ENCODE measurements at regions not wholly inside any gene's neighbourhood (a gene's known extent, or its start where the extent isn't known, plus 50 kb on each side); places are given as distances from the start of the nearest gene placed in this dataset.
"Not testable (repeated sequence)": the region's sequence is repeated elsewhere in the genome, so short reads cannot be mapped to it uniquely, and the experiment has no call there.

DNA sequence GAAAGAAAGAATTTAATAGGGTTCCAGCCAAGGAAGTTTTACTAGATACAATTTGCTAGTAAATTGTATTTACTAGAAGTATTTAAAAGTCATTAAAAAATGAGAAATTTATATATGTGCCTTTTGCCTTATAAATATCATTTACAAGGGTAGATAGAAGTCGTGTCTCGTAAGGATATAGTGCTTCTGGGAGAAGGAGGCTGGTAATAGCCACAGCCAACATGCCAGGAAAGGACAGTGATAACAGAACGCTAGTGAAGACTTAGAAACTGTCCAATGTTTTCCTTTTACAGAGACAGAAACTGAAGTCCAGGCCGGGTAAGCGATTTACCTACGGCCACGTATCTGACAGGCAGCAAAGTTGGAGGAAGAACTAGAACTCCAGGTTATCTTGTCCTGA lies 113.5 kb upstream of the LRRN1 start:
- DNase-seq: no peak

GRCh38 chr3:3683261-3683660 lies 116.0 kb upstream of the LRRN1 start:
- DNase-seq: no peak

GRCh38 chr3:3675801-3676200 lies 123.4 kb upstream of the LRRN1 start:
- no peak for DNase-seq

- no peak for DNase-seq
Observed at GRCh38 chr3:3675186-3675585, 124.0 kb upstream of the LRRN1 start.

GRCh38 chr3:3666664-3667063 lies 132.6 kb upstream of the LRRN1 start:
- no peak for DNase-seq

GRCh38 chr3:3665961-3666640 lies 133.1 kb upstream of the LRRN1 start:
- DNase-seq: no peak

GRCh38 chr3:3665546-3665945 lies 133.7 kb upstream of the LRRN1 start:
- DNase-seq: no peak

DNA sequence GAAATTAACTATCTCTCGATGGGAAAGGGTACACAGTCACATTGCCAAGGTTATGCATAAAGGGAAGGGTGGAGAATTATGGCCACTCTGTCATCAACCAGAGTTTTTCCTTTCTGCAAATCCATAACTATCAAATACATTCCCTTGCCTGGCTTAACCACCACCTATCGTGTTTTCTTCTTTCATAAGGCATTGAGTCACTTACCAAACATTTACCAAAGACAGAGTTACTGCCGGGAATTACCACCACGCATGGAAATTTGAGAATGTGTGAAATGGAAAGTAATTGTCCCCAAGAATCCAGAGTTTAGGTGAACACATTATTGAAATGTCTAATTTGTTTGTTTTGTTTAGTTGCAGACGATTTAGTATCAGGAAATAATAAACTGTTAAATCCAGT lies 134.3 kb upstream of the LRRN1 start:
- no peak for DNase-seq

- no peak for DNase-seq
Observed at GRCh38 chr3:3662610-3663009, 136.6 kb upstream of the LRRN1 start.

GRCh38 chr3:3654916-3655315 lies 144.3 kb upstream of the LRRN1 start:
- no peak for DNase-seq

- DNase-seq: no peak
Observed at GRCh38 chr3:3648988-3649679, 150.1 kb upstream of the LRRN1 start.

DNA sequence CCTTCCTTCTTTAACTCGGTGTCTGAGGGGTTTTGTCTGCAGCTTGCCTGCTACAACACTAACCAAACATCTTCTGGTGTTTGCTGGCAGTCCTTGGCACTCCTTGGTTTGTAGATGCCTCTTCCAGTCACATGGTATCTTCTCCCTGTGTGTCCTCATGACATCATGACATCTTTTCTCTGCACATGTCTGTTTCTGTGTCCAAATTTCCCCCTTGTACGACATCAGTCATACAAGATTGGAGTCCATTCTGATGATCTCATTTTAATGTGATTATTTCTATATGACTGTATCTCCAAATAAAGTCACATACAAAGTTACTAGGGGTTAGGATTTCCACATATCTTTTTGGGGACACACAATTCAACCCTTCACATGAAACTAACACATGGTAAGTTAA lies 152.3 kb upstream of the LRRN1 start:
- no peak for DNase-seq

GRCh38 chr3:3646103-3646844 lies 153.0 kb upstream of the LRRN1 start:
- DNase-seq: not testable (repeated sequence)

DNA sequence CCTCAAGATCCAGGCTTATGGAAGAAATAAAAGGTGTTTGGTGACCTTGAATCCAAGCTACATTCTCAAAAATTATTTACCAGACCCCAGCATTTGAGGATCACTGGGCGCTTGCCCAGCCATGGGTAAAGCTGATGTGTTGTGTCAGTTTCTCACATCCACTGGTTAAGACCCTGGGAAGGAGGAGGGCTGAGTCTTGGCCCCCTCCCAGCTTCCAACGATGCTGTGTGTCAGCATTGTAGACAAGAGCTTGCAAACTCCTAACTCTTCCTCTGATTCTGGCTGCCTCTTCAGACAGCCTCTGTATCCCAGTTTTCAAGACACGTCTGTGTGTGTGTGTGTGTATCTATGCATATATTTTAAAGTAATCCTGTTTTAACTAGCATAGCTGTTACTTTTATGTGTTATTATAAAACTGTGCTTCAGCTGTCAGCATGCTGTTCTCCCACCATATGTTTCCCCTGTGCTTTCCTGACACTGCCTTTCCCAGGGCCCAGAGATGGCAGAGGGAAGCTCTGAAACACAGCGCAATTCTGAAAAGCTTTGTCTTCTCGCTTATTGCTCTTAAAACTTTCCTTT lies 157.3 kb upstream of the LRRN1 start:
- DNase-seq: no peak

- no peak for DNase-seq
Observed at GRCh38 chr3:3639078-3639477, 160.2 kb upstream of the LRRN1 start.

GRCh38 chr3:3636815-3637214 lies 162.4 kb upstream of the LRRN1 start:
- DNase-seq: no peak

- DNase-seq: no peak
Observed at GRCh38 chr3:3635109-3635508, 164.1 kb upstream of the LRRN1 start.

GRCh38 chr3:3634326-3634725 lies 164.9 kb upstream of the LRRN1 start:
- DNase-seq: no peak

DNA sequence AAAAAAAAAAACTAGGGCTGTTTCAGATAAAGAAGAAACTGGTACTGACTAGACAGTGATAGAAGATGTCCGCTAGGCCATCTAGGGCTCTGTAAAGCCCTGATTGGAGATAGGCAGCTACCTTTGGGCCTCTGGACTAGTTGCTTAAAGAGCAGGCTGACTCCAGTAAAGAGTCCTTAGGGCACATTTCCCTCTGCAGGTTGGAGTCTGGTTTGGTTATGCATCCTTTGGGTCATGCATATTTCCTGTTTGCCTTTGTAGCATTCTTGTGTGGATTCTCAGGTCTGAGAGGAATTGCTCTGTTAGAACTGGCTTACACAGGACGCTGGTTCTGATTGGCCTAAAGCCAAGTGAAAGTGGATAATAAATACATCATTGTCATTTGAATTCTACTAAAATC lies 165.5 kb upstream of the LRRN1 start:
- no peak for DNase-seq

GRCh38 chr3:3632449-3632848 lies 166.8 kb upstream of the LRRN1 start:
- DNase-seq: no peak

DNA sequence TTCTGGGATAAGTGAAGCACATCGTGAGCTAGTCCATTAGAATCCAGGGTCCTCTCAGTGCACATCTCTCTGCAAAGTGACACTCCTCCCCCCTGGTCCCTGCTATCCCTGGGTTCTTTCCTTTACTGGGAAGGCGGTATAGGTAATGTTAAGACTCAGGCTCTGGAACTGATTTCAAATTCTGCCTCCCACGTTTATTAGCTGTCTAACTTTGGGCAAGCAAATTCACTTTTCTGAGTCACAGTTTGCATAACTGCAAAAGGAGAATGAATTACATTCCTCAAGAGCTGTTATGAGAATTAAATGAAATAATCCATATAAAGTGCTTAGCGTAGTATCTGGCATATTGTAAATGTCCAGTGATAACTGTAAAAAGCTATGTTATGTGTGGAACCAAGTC lies 168.1 kb upstream of the LRRN1 start:
- no peak for DNase-seq

DNA sequence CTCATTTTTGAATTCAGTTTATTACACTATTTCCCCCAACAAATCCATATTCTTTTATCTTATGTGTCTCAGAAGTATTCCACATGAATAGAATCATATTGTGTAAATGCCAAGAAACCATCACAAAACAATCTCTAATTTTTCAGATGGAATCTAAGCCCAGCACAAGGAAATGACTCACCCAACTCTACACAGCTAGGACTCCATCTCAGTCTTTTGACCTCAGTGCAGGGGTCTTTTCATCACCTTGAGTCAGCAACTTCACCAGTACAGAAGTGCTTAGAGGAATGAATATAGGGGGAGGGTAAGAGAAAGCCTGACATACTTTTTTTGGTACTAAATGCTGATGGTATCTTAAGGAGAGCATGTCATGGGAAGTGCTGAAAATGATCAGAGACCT lies 169.3 kb upstream of the LRRN1 start:
- no peak for DNase-seq

DNA sequence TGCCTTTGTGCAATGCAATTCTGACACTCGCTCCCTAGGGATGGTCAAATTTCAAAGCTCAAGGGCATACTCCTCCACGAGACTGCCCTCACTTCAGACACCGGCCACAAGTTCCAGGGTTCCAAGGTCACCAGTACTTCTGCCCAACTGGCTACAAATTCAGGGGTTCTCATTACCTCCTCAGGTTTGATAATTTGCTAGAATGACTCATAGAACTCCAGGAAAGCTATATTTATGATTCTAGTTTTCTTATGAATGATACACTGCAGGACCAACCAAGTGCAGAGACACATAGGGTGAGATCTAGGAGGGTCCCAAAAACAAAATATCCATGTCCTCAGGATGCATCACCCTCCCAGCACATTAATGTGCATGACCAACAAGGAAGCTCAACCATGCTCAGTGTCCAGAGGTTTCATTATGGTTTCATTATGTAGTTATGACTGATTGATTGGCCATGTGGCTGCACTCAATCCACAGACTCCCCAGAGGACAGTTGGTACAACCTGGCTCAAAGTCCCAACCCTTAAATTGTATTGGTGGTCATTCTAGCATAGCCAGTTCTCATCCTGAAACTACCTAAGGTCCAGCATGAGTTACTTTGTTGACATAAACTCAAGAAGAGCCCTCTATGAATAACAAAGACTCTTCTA lies 170.4 kb upstream of the LRRN1 start:
- DNase-seq: no peak
